Left lung (tissue), 4 donors: ENCODE measurements at regions not wholly inside any gene's neighbourhood (a gene's known extent, or its start where the extent isn't known, plus 50 kb on each side); places are given as distances from the start of the nearest gene placed in this dataset.

Experiments used
- ATAC-seq: fragments of 200-7000 bp; cut with Tn5 transposase; one replicate; pipeline ENCODE4 v1.9.1; 2020; ENCODE audit warnings: moderate library complexity
- DNase-seq, 4 donors: peaks; one replicate each; pipeline ENCODE4 v3.0.0-alpha.2; 2013 to 2020
- H3K27ac ChIP-seq, 2 donors: fragments of 200-600 bp; sonication (generic) in 1 of 2; one replicate each; pipeline versions ENCODE4 v1.5.0 to v1.8.0; 2020 to 2021
- H3K27me3 ChIP-seq, 2 donors: fragments of 200-600 bp; sonication (generic) in 1 of 2; one replicate each; pipeline versions ENCODE4 v1.5.0 to v1.8.0; 2020 to 2021
- H3K36me3 ChIP-seq, 2 donors: fragments of 200-600 bp; sonication (generic) in 1 of 2; one replicate each; pipeline versions ENCODE4 v1.5.0 to v1.8.0; 2020 to 2021
- H3K4me1 ChIP-seq, 2 donors: fragments of 200-600 bp; one replicate each; pipeline ENCODE4 v1.8.0; 2021
- H3K4me3 ChIP-seq, 2 donors: fragments of 200-600 bp; sonication (generic) in 1 of 2; one replicate each; pipeline versions ENCODE4 v1.5.0 to v1.8.0; 2020 to 2021; ENCODE audit warnings: mild to moderate bottlenecking in 1 of 2
- H3K9me3 ChIP-seq, 2 donors: fragments of 200-600 bp; sonication (generic) in 1 of 2; one replicate each; pipeline versions ENCODE4 v1.5.0 to v1.8.0; 2020 to 2021
- intact Hi-C, 2 donors: fragments of 100-400 bp; cut with DNase I; formaldehyde crosslinking; loops; one replicate each; pipeline versions ENCODE4 v1.11.2 to v1.14.2; 2022
- TF ChIP-seq, protein P1 (sequence below), 2 donors: fragments of 200-600 bp; sonication (generic) in 1 of 2; IDR thresholded peaks; one replicate each; pipeline versions ENCODE4 v1.5.0 to v1.8.0; 2021; ENCODE audit warnings: antibody characterized with exemption in 2 of 2
- donor health status: DM: no; HTN: yes; CAD: no.
- donor health status: DM: no; HTN: no; CAD: no.

DNA sequence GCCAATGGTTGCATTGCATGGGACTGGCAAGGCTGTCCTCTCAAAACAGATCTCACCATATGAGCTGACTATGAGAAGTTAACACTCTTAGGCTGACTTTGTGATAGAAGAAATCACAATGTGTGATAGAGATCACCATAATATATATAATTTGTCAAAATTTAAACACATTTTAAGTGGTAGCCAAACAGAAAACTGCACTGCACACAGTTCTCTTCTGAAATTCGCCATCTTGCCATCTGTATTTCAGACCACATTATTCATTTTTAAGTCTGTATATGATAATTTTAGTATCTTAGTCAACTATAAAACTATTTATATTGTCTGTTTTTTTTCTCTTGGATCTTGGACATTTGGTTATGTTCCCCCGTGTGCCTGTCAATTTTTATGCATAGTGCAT lies 374.7 kb downstream of the AJAP1 start:
- intact Hi-C loops = no loop called here
- no peak for ATAC-seq
- H3K27ac ChIP-seq = no peak overlapping the region
- no peaks in the 10 kb centered on the region for H3K36me3 ChIP-seq
- no peaks in the 10 kb centered on the region for H3K9me3 ChIP-seq
- H3K27me3 ChIP-seq = peaks cover 0 to 4% of the 10 kb centered on the region in 2 donors
- no peaks in the 10 kb centered on the region for H3K4me1 ChIP-seq
- H3K4me3 ChIP-seq = no peak overlapping the region
- no peak for DNase-seq
- TF ChIP-seq, protein P1, sequence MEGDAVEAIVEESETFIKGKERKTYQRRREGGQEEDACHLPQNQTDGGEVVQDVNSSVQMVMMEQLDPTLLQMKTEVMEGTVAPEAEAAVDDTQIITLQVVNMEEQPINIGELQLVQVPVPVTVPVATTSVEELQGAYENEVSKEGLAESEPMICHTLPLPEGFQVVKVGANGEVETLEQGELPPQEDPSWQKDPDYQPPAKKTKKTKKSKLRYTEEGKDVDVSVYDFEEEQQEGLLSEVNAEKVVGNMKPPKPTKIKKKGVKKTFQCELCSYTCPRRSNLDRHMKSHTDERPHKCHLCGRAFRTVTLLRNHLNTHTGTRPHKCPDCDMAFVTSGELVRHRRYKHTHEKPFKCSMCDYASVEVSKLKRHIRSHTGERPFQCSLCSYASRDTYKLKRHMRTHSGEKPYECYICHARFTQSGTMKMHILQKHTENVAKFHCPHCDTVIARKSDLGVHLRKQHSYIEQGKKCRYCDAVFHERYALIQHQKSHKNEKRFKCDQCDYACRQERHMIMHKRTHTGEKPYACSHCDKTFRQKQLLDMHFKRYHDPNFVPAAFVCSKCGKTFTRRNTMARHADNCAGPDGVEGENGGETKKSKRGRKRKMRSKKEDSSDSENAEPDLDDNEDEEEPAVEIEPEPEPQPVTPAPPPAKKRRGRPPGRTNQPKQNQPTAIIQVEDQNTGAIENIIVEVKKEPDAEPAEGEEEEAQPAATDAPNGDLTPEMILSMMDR (IDR thresholded peaks at IDR 0.05) = no peak

DNA sequence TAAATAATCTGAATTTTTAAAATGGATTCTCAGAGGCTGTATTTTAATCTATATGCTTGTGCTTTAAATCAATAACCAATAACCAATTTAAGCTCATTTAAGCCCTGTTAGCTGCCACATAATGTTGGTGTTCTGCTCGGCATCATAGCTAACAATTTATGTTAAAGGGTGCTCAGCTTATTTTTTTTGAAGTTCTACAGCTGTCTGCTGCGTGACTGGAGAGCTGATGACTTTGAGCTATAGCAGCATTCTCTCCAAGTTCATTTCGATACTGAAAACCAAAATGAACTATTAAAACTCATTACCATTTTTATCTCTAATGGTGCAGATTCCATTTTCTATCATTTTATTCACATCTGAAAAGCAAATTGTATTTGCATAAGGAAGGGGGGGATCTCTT lies 357.8 kb downstream of the AJAP1 start:
- H3K27ac ChIP-seq = no peak overlapping the region
- H3K36me3 ChIP-seq = no peaks in the 10 kb centered on the region
- no peak for DNase-seq
- no peak for ATAC-seq
- intact Hi-C loops = no loop called here
- peaks cover 0 to 47% of the 10 kb centered on the region in 2 donors for H3K27me3 ChIP-seq
- TF ChIP-seq, protein P1 (IDR thresholded peaks at IDR 0.05) = no peak
- no peak overlapping the region for H3K4me3 ChIP-seq
- no peaks in the 10 kb centered on the region for H3K4me1 ChIP-seq
- H3K9me3 ChIP-seq = no peaks in the 10 kb centered on the region

DNA sequence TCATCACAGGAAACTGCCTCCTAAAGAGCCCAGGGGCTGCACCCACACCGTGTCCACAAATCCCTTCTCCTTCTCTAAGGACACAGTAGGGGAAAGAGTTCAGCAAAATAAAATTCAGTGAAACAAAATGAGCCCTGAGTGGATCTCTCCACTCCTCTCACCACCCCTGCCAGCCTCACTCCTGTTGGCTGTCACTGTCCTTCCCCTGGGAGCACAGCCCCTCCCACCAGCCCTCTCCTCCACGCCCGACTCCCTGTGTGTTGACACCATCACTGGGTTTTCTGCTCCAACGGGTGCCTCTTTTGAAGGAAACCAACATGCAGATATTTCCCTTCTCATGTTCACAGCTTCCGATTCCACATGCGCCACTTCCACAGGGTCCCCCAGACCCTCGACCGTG lies 356.2 kb downstream of the AJAP1 start:
- Histone ChIP-seq H3K27me3 (peaks cover 0 to 40% of the 10 kb centered on the region in 2 donors), H3K36me3 (no peaks in the 10 kb centered on the region), H3K27ac (no peak overlapping the region), H3K9me3 (no peaks in the 10 kb centered on the region), H3K4me1 (no peaks in the 10 kb centered on the region), H3K4me3 (no peak overlapping the region)
- intact Hi-C loops = no loop called here
- ATAC-seq (no peak), DNase-seq (no peak)
- TF ChIP-seq, protein P1 (IDR thresholded peaks at IDR 0.05) = no peak

DNA sequence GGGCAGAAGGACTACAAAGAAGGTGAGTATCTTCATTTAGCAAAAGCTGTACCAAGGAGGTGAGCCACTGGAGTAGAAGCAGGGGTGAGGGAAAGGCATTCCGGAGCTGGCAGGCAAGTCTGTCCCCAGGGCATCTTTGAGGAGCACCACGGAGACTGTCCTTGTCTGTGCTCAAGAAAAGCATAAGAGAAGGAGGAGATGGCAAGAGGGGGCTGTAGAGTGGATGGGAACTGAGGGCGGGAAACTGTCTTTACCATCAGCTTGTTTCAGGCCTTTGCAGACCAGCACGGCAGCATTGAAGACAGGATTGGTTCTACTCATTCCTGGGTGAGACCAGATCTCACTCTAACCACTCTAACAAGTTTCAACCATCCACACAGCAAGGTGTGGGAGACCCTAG lies 355.8 kb downstream of the AJAP1 start:
- intact Hi-C loops = no loop called here
- TF ChIP-seq, protein P1 (IDR thresholded peaks at IDR 0.05) = no peak
- ATAC-seq (no peak), DNase-seq (no peak)
- no peak overlapping the region for H3K27ac ChIP-seq
- H3K36me3 ChIP-seq = no peaks in the 10 kb centered on the region
- peaks cover 0 to 37% of the 10 kb centered on the region in 2 donors for H3K27me3 ChIP-seq
- H3K4me3 ChIP-seq = no peak overlapping the region
- H3K9me3 ChIP-seq = no peaks in the 10 kb centered on the region
- H3K4me1 ChIP-seq = no peaks in the 10 kb centered on the region

DNA sequence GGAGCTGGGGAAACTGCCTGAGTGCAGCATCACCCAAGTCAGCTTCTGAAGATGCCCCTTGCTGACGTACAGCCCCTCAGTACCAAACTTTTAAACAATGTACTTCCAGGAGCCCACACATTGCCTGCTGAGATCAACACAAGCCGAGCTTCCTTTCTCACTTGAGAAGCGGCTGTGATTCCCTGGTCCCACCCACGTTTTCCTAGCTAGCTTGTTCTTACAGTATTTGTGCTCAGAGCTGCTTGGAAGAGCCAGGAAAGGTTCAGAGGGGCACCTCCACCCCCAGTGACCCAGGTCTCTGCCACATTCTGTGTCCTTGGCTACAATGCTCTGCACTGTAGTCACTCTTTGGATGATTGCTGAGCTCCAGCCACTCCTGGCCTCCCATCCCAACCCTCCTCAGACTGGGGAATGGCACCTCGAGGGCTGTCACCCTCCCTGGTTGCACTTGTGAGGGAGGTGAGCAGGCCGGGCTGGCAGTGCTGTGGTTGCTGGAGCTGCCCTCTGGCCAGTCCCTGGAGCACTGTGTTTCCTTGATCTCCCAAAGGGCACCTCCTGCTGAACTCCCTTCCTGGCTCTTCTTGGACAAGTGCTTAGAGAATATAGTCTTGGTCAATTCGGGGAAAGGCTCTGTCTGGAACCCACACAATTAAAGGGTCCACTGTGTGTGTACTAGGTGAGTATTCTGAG lies 355.1 kb downstream of the AJAP1 start:
- ATAC-seq (no peak), DNase-seq (no peak)
- no peak overlapping the region for H3K27ac ChIP-seq
- no peaks in the 10 kb centered on the region for H3K9me3 ChIP-seq
- intact Hi-C loops = no loop called here
- H3K36me3 ChIP-seq = no peaks in the 10 kb centered on the region
- no peak overlapping the region for H3K4me3 ChIP-seq
- peaks cover 0 to 37% of the 10 kb centered on the region in 2 donors for H3K27me3 ChIP-seq
- TF ChIP-seq, protein P1 (IDR thresholded peaks at IDR 0.05) = no peak
- H3K4me1 ChIP-seq = no peaks in the 10 kb centered on the region
